Left lung (tissue), 4 donors: ENCODE measurements at regions not wholly inside any gene's neighbourhood (a gene's known extent, or its start where the extent isn't known, plus 50 kb on each side); places are given as distances from the start of the nearest gene placed in this dataset.

Experiments used
- ATAC-seq: fragments of 200-7000 bp; cut with Tn5 transposase; one replicate; pipeline ENCODE4 v1.9.1; 2020; ENCODE audit warnings: moderate library complexity
- DNase-seq, 4 donors: peaks; one replicate each; pipeline ENCODE4 v3.0.0-alpha.2; 2013 to 2020
- H3K27ac ChIP-seq, 2 donors: fragments of 200-600 bp; sonication (generic) in 1 of 2; one replicate each; pipeline versions ENCODE4 v1.5.0 to v1.8.0; 2020 to 2021
- H3K27me3 ChIP-seq, 2 donors: fragments of 200-600 bp; sonication (generic) in 1 of 2; one replicate each; pipeline versions ENCODE4 v1.5.0 to v1.8.0; 2020 to 2021
- H3K36me3 ChIP-seq, 2 donors: fragments of 200-600 bp; sonication (generic) in 1 of 2; one replicate each; pipeline versions ENCODE4 v1.5.0 to v1.8.0; 2020 to 2021
- H3K4me1 ChIP-seq, 2 donors: fragments of 200-600 bp; one replicate each; pipeline ENCODE4 v1.8.0; 2021
- H3K4me3 ChIP-seq, 2 donors: fragments of 200-600 bp; sonication (generic) in 1 of 2; one replicate each; pipeline versions ENCODE4 v1.5.0 to v1.8.0; 2020 to 2021; ENCODE audit warnings: mild to moderate bottlenecking in 1 of 2
- H3K9me3 ChIP-seq, 2 donors: fragments of 200-600 bp; sonication (generic) in 1 of 2; one replicate each; pipeline versions ENCODE4 v1.5.0 to v1.8.0; 2020 to 2021
- CTCF ChIP-seq, 2 donors: fragments of 200-600 bp; sonication (generic) in 1 of 2; IDR thresholded peaks; one replicate each; pipeline versions ENCODE4 v1.5.0 to v1.8.0; 2021; ENCODE audit warnings: antibody characterized with exemption in 2 of 2
- intact Hi-C, 2 donors: fragments of 100-400 bp; cut with DNase I; formaldehyde crosslinking; loops; one replicate each; pipeline versions ENCODE4 v1.11.2 to v1.14.2; 2022
- donor health status: DM: no; HTN: yes; CAD: no.
- donor health status: DM: no; HTN: no; CAD: no.

- Histone ChIP-seq H3K27me3 (no peaks in the 10 kb centered on the region), H3K27ac (no peak overlapping the region), H3K9me3 (no peaks in the 10 kb centered on the region), H3K36me3 (peaks cover 0 to 16% of the 10 kb centered on the region in 2 donors), H3K4me1 (no peaks in the 10 kb centered on the region), H3K4me3 (no peak overlapping the region)
- TF ChIP-seq CTCF (IDR thresholded peaks at IDR 0.05), result no peak
- no peak for DNase-seq
- intact Hi-C loops, result no loop called here
- ATAC-seq, result no peak
Measured at GRCh38 chr18:46271488-46271887, 167.3 kb downstream of the HAUS1 start.

GRCh38 chr18:46273861-46274260, 169.7 kb downstream of the HAUS1 start:
- no peaks in the 10 kb centered on the region for H3K9me3 ChIP-seq
- no peak for TF ChIP-seq CTCF (IDR thresholded peaks at IDR 0.05)
- no peak for ATAC-seq
- no peak for DNase-seq
- peaks cover 0 to 4% of the 10 kb centered on the region in 2 donors for H3K36me3 ChIP-seq
- no peaks in the 10 kb centered on the region for H3K4me1 ChIP-seq
- H3K27me3 ChIP-seq, result no peaks in the 10 kb centered on the region
- intact Hi-C loops, result no loop called here
- H3K27ac ChIP-seq, result no peak overlapping the region
- H3K4me3 ChIP-seq, result no peak overlapping the region

GRCh38 chr18:46274266-46274665, 170.1 kb downstream of the HAUS1 start:
- no peak for TF ChIP-seq CTCF (IDR thresholded peaks at IDR 0.05)
- Histone ChIP-seq H3K4me3 (no peak overlapping the region), H3K9me3 (no peaks in the 10 kb centered on the region), H3K27me3 (no peaks in the 10 kb centered on the region), H3K36me3 (peaks cover 0 to under 1% of the 10 kb centered on the region in 2 donors), H3K27ac (no peak overlapping the region), H3K4me1 (no peaks in the 10 kb centered on the region)
- intact Hi-C loops, result no loop called here
- no peak for DNase-seq
- no peak for ATAC-seq

GRCh38 chr18:46275370-46275769, 171.2 kb downstream of the HAUS1 start:
- no peak overlapping the region for H3K4me3 ChIP-seq
- ATAC-seq (no peak), DNase-seq (no peak)
- H3K36me3 ChIP-seq, result no peaks in the 10 kb centered on the region
- H3K27ac ChIP-seq, result no peak overlapping the region
- H3K27me3 ChIP-seq, result no peaks in the 10 kb centered on the region
- H3K4me1 ChIP-seq, result no peaks in the 10 kb centered on the region
- no peaks in the 10 kb centered on the region for H3K9me3 ChIP-seq
- intact Hi-C loops, result no loop called here
- no peak for TF ChIP-seq CTCF (IDR thresholded peaks at IDR 0.05)

GRCh38 chr18:46276748-46277147, 172.6 kb downstream of the HAUS1 start:
- no peak overlapping the region for H3K4me3 ChIP-seq
- DNase-seq (no peak), ATAC-seq (no peak)
- H3K27ac ChIP-seq, result no peak overlapping the region
- no peak for TF ChIP-seq CTCF (IDR thresholded peaks at IDR 0.05)
- no peaks in the 10 kb centered on the region for H3K36me3 ChIP-seq
- no peaks in the 10 kb centered on the region for H3K4me1 ChIP-seq
- no peaks in the 10 kb centered on the region for H3K27me3 ChIP-seq
- H3K9me3 ChIP-seq, result no peaks in the 10 kb centered on the region
- intact Hi-C loops, result no loop called here
